Skeletal muscle tissue (tissue), 3 donors: ENCODE measurements at regions not wholly inside any gene's neighbourhood (a gene's known extent, or its start where the extent isn't known, plus 50 kb on each side); places are given as distances from the start of the nearest gene placed in this dataset.

ENCODE experiments used
- H3K27ac ChIP-seq: one replicate; pipeline ENCODE4 v1.7.0; 2013; ENCODE audit warnings: mild to moderate bottlenecking, low read depth, low read length, inconsistent platforms
- H3K27me3 ChIP-seq, 3 donors: one replicate each; pipeline ENCODE4 v1.7.0; 2013; ENCODE audit warnings: low read length in 3 of 3; ENCODE audit not compliant: control insufficient read depth in 3 of 3, insufficient read depth in 3 of 3
- H3K36me3 ChIP-seq, 3 donors: one replicate each; pipeline ENCODE4 v1.7.0; 2013; ENCODE audit warnings: low read length in 3 of 3; ENCODE audit not compliant: control insufficient read depth in 3 of 3, insufficient read depth in 3 of 3
- H3K4me1 ChIP-seq, 3 donors: one replicate each; pipeline ENCODE4 v1.7.0; 2013; ENCODE audit warnings: low read length in 3 of 3, mild to moderate bottlenecking in 3 of 3; ENCODE audit not compliant: control insufficient read depth in 3 of 3, insufficient read depth in 3 of 3
- H3K4me3 ChIP-seq, 3 donors: one replicate each; pipeline ENCODE4 v1.7.0; 2013; ENCODE audit warnings: low read length in 3 of 3
- H3K9ac ChIP-seq, 3 donors: one replicate each; pipeline ENCODE4 v1.7.0; 2013; ENCODE audit warnings: low read length in 3 of 3, mild to moderate bottlenecking in 3 of 3, moderate library complexity in 2 of 3, low read depth in 1 of 3
- H3K9me3 ChIP-seq, 3 donors: one replicate each; pipeline ENCODE4 v1.7.0; 2013; ENCODE audit warnings: low read length in 3 of 3; ENCODE audit not compliant: control insufficient read depth in 3 of 3
- donor health status: Osteomylitis.

- no peak overlapping the region for H3K4me3 ChIP-seq
- no peaks in the 10 kb centered on the region for H3K27me3 ChIP-seq
- no peak overlapping the region for H3K27ac ChIP-seq
- no peaks in the 10 kb centered on the region for H3K36me3 ChIP-seq
- no peak overlapping the region for H3K9ac ChIP-seq
- H3K9me3 ChIP-seq, result no peaks in the 10 kb centered on the region
- no peaks in the 10 kb centered on the region for H3K4me1 ChIP-seq
These were observed 106.6 kb upstream of the TLE4 start for GRCh38 chr9:79465156-79465555.

GRCh38 chr9:79469164-79469563, 102.6 kb upstream of the TLE4 start:
- no peaks in the 10 kb centered on the region for H3K4me1 ChIP-seq
- no peaks in the 10 kb centered on the region for H3K27me3 ChIP-seq
- H3K9me3 ChIP-seq, result no peaks in the 10 kb centered on the region

GRCh38 chr9:79470954-79471353, 100.8 kb upstream of the TLE4 start:
- Histone ChIP-seq H3K27ac (no peak overlapping the region), H3K4me1 (no peaks in the 10 kb centered on the region), H3K4me3 (no peak overlapping the region), H3K9ac (no peak overlapping the region), H3K27me3 (no peaks in the 10 kb centered on the region), H3K9me3 (no peaks in the 10 kb centered on the region), H3K36me3 (no peaks in the 10 kb centered on the region)

More at GRCh38 chr9:79469164-79469563, 102.6 kb upstream of the TLE4 start:
- H3K4me3 ChIP-seq, result no peak overlapping the region
- no peaks in the 10 kb centered on the region for H3K36me3 ChIP-seq
- no peak overlapping the region for H3K27ac ChIP-seq
- no peak overlapping the region for H3K9ac ChIP-seq

- H3K9me3 ChIP-seq, result no peaks in the 10 kb centered on the region
- no peak overlapping the region for H3K27ac ChIP-seq
- no peak overlapping the region for H3K4me3 ChIP-seq
- H3K27me3 ChIP-seq, result no peaks in the 10 kb centered on the region
- H3K9ac ChIP-seq, result no peak overlapping the region
- no peaks in the 10 kb centered on the region for H3K36me3 ChIP-seq
- H3K4me1 ChIP-seq, result no peaks in the 10 kb centered on the region
These were observed 99.9 kb upstream of the TLE4 start for GRCh38 chr9:79471580-79472543.

- no peak overlapping the region for H3K9ac ChIP-seq
- no peaks in the 10 kb centered on the region for H3K27me3 ChIP-seq
- no peaks in the 10 kb centered on the region for H3K4me1 ChIP-seq
- H3K9me3 ChIP-seq, result no peaks in the 10 kb centered on the region
- H3K4me3 ChIP-seq, result no peak overlapping the region
- H3K27ac ChIP-seq, result no peak overlapping the region
- no peaks in the 10 kb centered on the region for H3K36me3 ChIP-seq
These were observed 98.1 kb upstream of the TLE4 start for GRCh38 chr9:79473704-79474103.

- H3K27ac ChIP-seq, result no peak overlapping the region
- no peaks in the 10 kb centered on the region for H3K9me3 ChIP-seq
- H3K27me3 ChIP-seq, result no peaks in the 10 kb centered on the region
- no peak overlapping the region for H3K9ac ChIP-seq
- H3K4me1 ChIP-seq, result no peaks in the 10 kb centered on the region
- no peaks in the 10 kb centered on the region for H3K36me3 ChIP-seq
- no peak overlapping the region for H3K4me3 ChIP-seq
These were observed 94.4 kb upstream of the TLE4 start for GRCh38 chr9:79477241-79477840.

- Histone ChIP-seq H3K27me3 (no peaks in the 10 kb centered on the region), H3K9me3 (no peaks in the 10 kb centered on the region), H3K4me1 (no peaks in the 10 kb centered on the region), H3K36me3 (no peaks in the 10 kb centered on the region), H3K9ac (no peak overlapping the region), H3K4me3 (no peak overlapping the region), H3K27ac (no peak overlapping the region)
These were observed 93.6 kb upstream of the TLE4 start for GRCh38 chr9:79477955-79478771.

- no peak overlapping the region for H3K4me3 ChIP-seq
- H3K9ac ChIP-seq, result no peak overlapping the region
- H3K27me3 ChIP-seq, result no peaks in the 10 kb centered on the region
- no peaks in the 10 kb centered on the region for H3K36me3 ChIP-seq
- H3K27ac ChIP-seq, result no peak overlapping the region
- no peaks in the 10 kb centered on the region for H3K9me3 ChIP-seq
- H3K4me1 ChIP-seq, result no peaks in the 10 kb centered on the region
These were observed 91.1 kb upstream of the TLE4 start for GRCh38 chr9:79480639-79481038.

GRCh38 chr9:79481846-79482477, 89.8 kb upstream of the TLE4 start:
- Histone ChIP-seq H3K9me3 (no peaks in the 10 kb centered on the region), H3K4me1 (no peaks in the 10 kb centered on the region), H3K36me3 (no peaks in the 10 kb centered on the region), H3K27ac (no peak overlapping the region), H3K4me3 (no peak overlapping the region), H3K9ac (no peak overlapping the region), H3K27me3 (no peaks in the 10 kb centered on the region)
